ENCODE measurements at regions not wholly inside any gene's neighbourhood (a gene's known extent, or its start where the extent isn't known, plus 50 kb on each side); places are given as distances from the start of the nearest gene placed in this dataset.
"Not testable (repeated sequence)": the region's sequence is repeated elsewhere in the genome, so short reads cannot be mapped to it uniquely, and the experiment has no call there.

DNA sequence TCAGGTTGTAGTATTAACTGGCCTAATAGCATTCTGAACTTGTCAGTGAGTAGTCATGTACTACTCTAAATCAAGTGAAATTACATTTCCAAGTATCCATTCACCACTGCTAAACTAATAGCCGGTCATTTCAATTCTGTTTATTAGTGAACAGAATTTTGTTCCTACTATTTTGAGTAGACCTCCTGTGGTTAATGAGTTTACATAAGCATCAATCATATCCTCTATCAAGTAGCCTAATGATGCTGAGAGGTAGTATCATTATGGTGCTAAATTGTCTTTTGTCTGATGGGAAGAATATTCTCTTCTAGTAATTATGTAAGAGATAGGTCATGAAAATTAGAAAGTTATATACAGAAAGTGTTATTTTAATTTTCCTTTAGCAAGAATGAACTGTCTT, 602.8 kb downstream of the KCNT2 start:
- Mint-ChIP-seq H3K9me3 (no peaks in the 10 kb centered on the region), H3K4me1 (no peaks in the 10 kb centered on the region), H3K27me3 (ENCODE audit: low read depth) (peaks cover 9% of the 10 kb centered on the region), H3K27ac (no peak overlapping the region), H3K4me3 (no peak overlapping the region), H3K36me3 (ENCODE audit: low read depth) (no peaks in the 10 kb centered on the region)
- TF ChIP-seq, protein P1, sequence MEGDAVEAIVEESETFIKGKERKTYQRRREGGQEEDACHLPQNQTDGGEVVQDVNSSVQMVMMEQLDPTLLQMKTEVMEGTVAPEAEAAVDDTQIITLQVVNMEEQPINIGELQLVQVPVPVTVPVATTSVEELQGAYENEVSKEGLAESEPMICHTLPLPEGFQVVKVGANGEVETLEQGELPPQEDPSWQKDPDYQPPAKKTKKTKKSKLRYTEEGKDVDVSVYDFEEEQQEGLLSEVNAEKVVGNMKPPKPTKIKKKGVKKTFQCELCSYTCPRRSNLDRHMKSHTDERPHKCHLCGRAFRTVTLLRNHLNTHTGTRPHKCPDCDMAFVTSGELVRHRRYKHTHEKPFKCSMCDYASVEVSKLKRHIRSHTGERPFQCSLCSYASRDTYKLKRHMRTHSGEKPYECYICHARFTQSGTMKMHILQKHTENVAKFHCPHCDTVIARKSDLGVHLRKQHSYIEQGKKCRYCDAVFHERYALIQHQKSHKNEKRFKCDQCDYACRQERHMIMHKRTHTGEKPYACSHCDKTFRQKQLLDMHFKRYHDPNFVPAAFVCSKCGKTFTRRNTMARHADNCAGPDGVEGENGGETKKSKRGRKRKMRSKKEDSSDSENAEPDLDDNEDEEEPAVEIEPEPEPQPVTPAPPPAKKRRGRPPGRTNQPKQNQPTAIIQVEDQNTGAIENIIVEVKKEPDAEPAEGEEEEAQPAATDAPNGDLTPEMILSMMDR (IDR thresholded peaks at IDR 0.05; ENCODE audit: unreplicated experiment in 3 of 3), result no peak

DNA sequence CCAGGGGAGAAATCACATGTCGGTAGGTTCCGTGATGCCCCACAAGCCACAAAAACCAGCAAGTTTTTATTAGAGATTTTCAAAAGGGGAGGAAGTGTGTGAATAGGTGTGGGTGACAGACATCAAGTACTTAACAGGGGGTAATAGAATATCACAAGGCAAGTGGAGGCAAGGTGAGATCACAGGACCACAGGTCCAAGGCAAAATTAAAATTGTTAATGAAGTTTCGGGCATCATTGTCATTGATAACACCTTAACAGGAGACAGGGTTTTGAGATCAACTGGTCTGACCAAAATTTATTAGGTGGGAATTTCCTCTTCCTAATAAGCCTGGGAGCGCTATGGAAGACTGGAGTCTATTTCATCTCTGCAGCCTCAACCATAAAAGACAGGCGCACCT, 603.9 kb downstream of the KCNT2 start:
- not testable (repeated sequence) for H3K27ac Mint-ChIP-seq; H3K36me3 Mint-ChIP-seq (ENCODE audit: low read depth); H3K4me1 Mint-ChIP-seq; H3K9me3 Mint-ChIP-seq; H3K4me3 Mint-ChIP-seq
- peaks cover 12% of the 10 kb centered on the region for H3K27me3 Mint-ChIP-seq (ENCODE audit: low read depth)

DNA sequence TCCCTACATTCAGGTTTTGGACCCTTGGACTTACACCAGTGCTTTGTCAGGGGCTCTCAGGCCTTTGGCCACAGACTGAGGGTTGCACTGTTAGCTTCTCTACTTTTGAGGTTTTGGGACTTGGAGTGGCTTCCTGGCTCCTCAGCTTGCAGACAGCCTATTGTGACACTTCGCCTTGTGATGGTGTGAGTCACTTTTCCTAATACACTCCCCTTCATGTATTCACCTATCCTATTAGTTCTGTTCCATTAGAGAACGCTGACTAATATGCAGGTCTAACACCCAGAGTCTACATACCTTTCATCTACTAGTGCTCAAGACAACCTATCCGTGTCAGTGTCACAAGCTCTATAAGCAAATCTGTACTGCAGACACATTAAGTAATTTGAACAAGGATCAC, 605.3 kb downstream of the KCNT2 start:
- peaks cover 12% of the 10 kb centered on the region for H3K27me3 Mint-ChIP-seq (ENCODE audit: low read depth)
- TF ChIP-seq, protein P1 (IDR thresholded peaks at IDR 0.05; ENCODE audit: unreplicated experiment in 3 of 3), result no peak
- H3K4me3 Mint-ChIP-seq, result no peak overlapping the region
- H3K9me3 Mint-ChIP-seq, result no peaks in the 10 kb centered on the region
- H3K4me1 Mint-ChIP-seq, result no peaks in the 10 kb centered on the region
- no peaks in the 10 kb centered on the region for H3K36me3 Mint-ChIP-seq (ENCODE audit: low read depth)
- H3K27ac Mint-ChIP-seq, result no peak overlapping the region

DNA sequence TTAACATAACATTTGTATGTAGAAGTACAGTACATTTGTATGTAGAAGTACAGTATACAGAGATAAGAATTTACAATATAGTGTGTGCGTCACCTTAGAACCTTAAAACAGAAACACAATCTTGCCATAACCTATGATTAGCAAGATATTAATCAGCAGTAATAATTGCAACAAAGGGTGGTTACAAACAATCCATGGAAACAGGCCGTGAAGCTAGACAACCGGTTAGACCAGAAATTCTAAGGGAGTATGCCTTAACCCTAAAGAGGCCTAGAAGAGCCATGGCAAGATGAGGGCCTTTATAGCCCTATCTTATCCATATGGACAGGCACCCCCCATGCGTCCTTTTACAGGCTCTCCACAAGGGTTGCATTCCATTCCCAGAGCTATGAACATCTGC, 605.9 kb downstream of the KCNT2 start:
- not testable (repeated sequence) for H3K36me3 Mint-ChIP-seq (ENCODE audit: low read depth); H3K4me1 Mint-ChIP-seq; H3K9me3 Mint-ChIP-seq; H3K4me3 Mint-ChIP-seq; H3K27ac Mint-ChIP-seq
- H3K27me3 Mint-ChIP-seq (ENCODE audit: low read depth), result peaks cover 12% of the 10 kb centered on the region

DNA sequence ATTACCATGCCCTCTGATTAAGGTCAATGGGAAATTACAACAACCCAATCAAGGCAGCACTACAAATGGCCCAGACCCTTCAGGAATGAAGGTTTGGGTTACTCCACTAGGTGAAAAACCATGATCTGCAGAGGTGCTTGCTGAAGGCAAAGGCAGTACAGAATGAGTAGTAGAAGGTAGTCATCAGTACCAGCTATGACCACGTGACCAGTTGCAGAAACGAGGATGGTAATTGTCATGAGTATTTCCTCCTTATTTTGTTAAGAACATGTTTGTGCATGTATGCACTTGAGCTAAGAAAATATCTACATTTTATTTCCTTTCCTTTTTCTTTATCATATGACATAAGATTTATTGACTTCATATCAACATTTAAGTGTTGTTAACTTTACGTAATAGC, 607.1 kb downstream of the KCNT2 start:
- Mint-ChIP-seq H3K27me3 (ENCODE audit: low read depth) (peaks cover 12% of the 10 kb centered on the region), H3K9me3 (no peaks in the 10 kb centered on the region), H3K4me1 (no peaks in the 10 kb centered on the region), H3K4me3 (no peak overlapping the region), H3K36me3 (ENCODE audit: low read depth) (no peaks in the 10 kb centered on the region), H3K27ac (no peak overlapping the region)
- TF ChIP-seq, protein P1 (IDR thresholded peaks at IDR 0.05; ENCODE audit: unreplicated experiment in 3 of 3), result no peak

DNA sequence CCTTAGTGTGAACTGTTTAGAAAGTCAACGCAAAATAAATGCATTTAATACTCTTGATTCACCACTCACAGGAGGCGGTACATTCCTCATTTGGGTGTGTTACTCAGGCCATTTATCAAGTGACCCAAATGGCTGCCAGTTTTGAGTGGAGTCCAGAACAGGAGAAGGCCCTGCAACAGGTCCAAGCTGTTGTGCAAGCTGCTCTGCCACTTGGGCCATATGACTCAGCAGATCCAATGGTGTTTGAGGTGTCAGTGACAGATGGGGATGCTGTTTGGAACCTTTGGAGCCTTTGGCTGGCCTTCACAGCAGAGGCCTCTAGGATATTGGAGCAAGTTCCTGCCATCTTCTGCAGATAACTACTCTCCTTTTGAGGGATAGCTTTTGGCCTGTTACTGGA, 609.2 kb downstream of the KCNT2 start:
- peaks cover 7% of the 10 kb centered on the region for H3K27me3 Mint-ChIP-seq (ENCODE audit: low read depth)
- H3K36me3 Mint-ChIP-seq (ENCODE audit: low read depth), result no peaks in the 10 kb centered on the region

DNA sequence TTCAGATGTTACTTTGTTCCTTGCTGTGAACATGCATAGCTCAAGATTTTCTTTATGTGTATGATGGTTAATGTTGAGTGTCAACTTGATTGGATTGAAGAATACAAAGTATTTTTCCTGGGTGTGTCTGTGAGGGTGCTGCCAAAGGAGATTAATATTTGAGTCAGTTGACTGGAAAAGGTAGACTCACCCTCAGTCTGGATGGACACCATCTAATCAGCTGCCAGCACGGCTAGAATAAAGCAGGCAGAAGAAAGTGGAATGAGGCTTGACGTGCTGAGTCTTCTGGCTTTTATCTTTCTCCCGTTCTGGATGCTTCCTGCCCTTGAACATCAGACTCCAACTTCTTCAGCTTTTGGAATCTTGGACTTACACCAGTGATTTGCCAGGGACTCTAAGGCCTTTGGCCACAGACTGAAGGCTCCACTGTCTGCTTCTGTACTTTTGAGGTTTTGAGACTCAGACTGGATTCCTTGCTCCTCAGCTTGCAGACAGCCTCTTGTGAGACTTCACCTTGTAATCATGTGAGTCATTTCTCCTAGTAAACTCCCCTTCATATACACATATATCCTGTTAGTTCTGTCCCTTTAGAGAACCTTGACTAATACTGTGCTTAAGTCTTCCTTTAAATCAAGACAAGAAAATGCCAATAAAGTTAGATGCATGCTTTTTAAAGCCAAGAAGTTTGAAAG, 626.6 kb downstream of the KCNT2 start:
- H3K27ac Mint-ChIP-seq, result no peak overlapping the region
- TF ChIP-seq, protein P1 (IDR thresholded peaks at IDR 0.05; ENCODE audit: unreplicated experiment in 3 of 3), result no peak
- H3K27me3 Mint-ChIP-seq (ENCODE audit: low read depth), result no peaks in the 10 kb centered on the region
- H3K9me3 Mint-ChIP-seq, result no peaks in the 10 kb centered on the region
- no peaks in the 10 kb centered on the region for H3K4me1 Mint-ChIP-seq
- H3K4me3 Mint-ChIP-seq, result no peak overlapping the region
- H3K36me3 Mint-ChIP-seq (ENCODE audit: low read depth), result no peaks in the 10 kb centered on the region

More for the DNA sequence above, 609.2 kb downstream of the KCNT2 start:
- TF ChIP-seq, protein P1 (IDR thresholded peaks at IDR 0.05; ENCODE audit: unreplicated experiment in 3 of 3), result no peak
- Mint-ChIP-seq H3K4me3 (no peak overlapping the region), H3K9me3 (no peaks in the 10 kb centered on the region), H3K4me1 (no peaks in the 10 kb centered on the region), H3K27ac (no peak overlapping the region)
